ENCODE measurements at regions not wholly inside any gene's neighbourhood (a gene's known extent, or its start where the extent isn't known, plus 50 kb on each side); places are given as distances from the start of the nearest gene placed in this dataset.

DNA sequence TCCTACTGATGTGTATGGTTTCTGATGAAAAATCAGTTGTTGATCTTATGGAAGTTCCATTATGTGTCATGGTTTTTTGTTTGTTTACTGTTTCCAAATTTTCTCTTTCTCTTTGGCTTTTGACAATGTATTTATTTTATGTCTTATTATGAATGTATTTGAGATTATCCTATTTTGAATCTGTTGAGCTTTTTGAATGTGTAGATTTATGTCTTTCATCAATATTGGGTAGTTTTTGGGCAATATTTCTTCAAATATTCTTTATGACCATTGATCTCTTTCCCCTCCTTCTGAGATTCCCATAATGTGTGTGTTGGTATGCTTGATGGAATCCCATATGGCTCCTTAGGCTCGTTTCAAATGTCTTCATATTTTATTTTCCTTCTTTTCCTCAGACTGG, 80.5 kb upstream of the FAM47C start:
- TF ChIP-seq, protein P1, sequence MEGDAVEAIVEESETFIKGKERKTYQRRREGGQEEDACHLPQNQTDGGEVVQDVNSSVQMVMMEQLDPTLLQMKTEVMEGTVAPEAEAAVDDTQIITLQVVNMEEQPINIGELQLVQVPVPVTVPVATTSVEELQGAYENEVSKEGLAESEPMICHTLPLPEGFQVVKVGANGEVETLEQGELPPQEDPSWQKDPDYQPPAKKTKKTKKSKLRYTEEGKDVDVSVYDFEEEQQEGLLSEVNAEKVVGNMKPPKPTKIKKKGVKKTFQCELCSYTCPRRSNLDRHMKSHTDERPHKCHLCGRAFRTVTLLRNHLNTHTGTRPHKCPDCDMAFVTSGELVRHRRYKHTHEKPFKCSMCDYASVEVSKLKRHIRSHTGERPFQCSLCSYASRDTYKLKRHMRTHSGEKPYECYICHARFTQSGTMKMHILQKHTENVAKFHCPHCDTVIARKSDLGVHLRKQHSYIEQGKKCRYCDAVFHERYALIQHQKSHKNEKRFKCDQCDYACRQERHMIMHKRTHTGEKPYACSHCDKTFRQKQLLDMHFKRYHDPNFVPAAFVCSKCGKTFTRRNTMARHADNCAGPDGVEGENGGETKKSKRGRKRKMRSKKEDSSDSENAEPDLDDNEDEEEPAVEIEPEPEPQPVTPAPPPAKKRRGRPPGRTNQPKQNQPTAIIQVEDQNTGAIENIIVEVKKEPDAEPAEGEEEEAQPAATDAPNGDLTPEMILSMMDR (conservative IDR thresholded peaks at IDR 0.05; ENCODE audit: low read depth, low read length) = no peak
- TF ChIP-seq EZH2 (IDR thresholded peaks at IDR 0.05; ENCODE audit: borderline replicate concordance, low read depth, low read length, poor library complexity, severe bottlenecking) = no peak

Measured in A673 (cell line).